ENCODE measurements at regions not wholly inside any gene's neighbourhood (a gene's known extent, or its start where the extent isn't known, plus 50 kb on each side); places are given as distances from the start of the nearest gene placed in this dataset.

DNA sequence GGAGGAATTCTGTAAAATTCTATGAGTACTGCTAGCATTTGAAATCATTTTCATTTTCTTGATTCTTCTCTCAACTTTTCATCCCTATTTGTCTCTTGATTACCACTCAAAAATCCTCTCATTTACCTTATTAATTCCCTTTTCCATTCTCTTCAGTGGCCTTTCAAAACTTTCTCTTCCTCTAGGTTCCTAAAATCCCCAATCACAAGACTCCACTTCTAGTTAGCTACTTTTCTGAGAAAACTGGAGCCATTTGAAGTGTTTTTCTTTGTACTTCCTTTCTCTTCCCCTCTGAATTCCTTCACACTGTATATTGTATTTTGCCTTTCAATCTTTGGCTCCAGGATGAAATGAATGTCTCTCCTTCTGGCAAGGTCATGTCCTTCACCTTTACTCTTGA lies 61.3 kb upstream of the NR4A3 start:
- TF ChIP-seq POLR2A (IDR thresholded peaks at IDR 0.05; ENCODE audit: low read depth, low read length): no peak
- TF ChIP-seq POLR2AphosphoS5 (IDR thresholded peaks at IDR 0.05; ENCODE audit: low read depth, low read length): no peak
- no peak for TF ChIP-seq TAF1 (IDR thresholded peaks at IDR 0.05; ENCODE audit: borderline replicate concordance, low read depth, low read length)
